ENCODE measurements at regions not wholly inside any gene's neighbourhood (a gene's known extent, or its start where the extent isn't known, plus 50 kb on each side); places are given as distances from the start of the nearest gene placed in this dataset.

DNA sequence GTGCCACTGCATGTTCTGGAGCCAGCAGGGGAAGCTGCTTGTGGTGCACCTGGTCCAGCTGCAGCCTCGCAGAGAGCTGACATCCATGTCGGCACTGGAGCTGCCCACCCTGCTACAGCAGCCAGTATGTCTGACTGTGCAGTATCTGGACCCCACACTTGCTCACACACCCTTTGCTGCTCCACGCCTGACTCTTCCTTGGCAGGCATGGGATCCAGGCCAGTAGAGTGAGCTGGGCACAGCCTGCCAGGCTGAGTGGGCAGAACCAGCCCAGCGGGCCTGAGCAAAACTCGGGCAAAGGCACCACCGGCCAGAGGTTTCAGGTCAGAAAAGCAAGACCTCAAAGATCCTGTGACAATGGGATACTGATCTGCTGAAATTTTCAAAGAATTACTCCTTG lies 690.1 kb downstream of the STPG2 start:
- no peak for DNase-seq

DNA sequence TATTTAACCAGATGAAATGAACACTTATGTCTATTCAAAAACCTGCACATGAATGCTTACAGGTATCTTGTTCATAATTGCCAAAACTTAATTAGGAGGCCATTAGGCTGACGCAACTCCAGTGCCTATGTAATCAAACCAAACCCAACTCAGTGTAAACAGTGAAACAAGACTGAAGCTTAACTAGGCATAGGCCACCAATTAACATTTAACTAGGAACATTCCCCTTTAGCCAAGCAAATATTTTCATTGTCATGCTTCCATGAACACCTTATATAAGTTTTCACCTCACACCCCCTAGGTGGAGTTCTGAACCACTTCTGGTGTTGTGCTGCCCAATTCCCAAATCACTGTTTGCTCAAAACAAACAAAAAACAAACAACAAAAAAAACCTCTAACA lies 686.0 kb downstream of the STPG2 start:
- no peak for DNase-seq

DNA sequence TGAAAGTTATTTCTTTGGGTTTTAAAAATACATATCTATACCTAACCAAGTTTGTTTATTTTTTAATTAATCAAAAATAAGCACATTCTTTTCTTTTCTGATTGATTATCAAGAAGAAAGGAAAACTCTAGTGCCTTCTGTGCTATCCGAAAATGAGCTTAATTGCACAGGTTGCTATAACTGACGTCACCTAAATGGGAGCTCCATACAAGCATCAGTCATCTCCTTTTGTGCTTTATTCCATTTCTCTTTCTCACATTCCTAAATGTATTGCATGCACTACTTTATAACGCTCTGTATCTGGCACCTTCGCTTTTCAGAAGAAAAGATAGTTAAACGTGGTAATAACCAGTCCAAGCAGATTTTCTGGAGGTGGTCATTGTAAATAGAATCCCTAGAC lies 675.0 kb downstream of the STPG2 start:
- no peak for DNase-seq

DNA sequence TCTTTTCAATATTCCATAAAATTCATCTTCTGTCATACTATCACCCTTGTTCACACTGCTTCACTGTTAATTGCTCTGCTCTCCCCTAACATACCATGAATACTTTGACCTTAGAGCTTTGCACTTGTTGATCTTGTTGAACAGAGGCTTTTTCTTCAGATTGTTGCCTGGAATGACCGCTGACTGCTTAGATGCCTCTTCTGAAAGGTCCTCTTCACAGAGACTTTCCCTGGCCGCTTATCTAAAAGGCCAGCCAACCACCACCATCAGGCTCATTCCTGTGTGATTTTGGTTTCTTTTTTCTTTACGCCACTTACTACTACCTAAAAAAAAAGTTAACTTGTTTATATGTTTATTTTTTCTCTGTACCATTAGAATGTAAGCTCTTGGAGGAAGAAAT lies 667.7 kb downstream of the STPG2 start:
- no peak for DNase-seq

DNA sequence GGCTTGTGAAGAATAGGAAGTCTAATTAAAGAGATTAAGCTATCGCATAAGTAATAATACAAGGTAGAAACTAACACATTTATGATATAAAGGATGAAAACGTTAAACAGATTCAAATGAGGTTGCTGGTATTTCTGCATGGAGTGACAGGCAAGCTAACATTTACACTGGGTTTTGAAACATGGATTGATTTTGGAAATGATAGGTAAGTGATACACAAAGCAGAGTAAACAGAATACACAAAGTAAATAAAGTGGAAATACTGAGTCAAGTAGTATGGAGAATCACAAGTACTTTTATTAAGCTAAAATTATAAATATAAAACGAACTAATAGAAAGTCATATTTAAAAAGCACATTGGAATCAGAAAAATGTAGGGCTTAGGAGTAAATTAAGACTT lies 665.3 kb downstream of the STPG2 start:
- DNase-seq = no peak

DNA sequence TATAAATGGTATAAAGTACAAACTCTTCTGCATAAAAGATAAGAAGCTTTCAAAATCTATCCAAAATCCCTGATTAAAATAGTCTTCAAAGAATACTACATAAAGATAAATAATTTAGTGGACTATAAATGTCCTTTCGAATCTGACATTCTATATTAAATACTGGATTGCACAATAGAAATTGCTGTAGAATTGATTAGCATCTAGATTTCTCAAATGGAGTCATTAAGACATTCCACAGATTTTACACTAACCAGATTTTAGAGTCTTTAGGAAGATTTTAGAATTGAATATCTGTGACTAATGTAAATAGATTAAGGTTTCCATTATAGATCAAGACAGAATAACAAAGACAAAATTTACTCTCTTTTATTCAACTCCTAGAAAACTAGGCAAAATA lies 663.9 kb downstream of the STPG2 start:
- no peak for DNase-seq

DNA sequence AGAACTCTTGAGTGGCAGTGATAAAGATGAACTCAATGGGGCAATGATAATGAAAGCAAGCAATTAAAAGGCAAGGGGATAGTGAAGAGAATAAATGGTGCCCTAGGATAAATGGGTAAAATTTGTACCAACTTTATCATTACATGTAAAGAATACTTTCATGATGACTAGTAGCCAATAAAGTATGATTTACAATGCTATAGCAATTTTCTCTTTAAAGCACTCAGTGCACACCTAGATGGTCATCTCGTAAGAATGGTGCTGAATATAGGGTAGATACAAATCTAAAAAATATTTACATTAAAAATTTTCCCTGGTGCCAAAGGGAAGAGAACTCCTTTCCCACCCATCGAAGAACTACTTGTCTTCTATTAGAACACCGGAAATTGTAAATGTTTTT lies 651.4 kb downstream of the STPG2 start:
- DNase-seq = no peak

DNA sequence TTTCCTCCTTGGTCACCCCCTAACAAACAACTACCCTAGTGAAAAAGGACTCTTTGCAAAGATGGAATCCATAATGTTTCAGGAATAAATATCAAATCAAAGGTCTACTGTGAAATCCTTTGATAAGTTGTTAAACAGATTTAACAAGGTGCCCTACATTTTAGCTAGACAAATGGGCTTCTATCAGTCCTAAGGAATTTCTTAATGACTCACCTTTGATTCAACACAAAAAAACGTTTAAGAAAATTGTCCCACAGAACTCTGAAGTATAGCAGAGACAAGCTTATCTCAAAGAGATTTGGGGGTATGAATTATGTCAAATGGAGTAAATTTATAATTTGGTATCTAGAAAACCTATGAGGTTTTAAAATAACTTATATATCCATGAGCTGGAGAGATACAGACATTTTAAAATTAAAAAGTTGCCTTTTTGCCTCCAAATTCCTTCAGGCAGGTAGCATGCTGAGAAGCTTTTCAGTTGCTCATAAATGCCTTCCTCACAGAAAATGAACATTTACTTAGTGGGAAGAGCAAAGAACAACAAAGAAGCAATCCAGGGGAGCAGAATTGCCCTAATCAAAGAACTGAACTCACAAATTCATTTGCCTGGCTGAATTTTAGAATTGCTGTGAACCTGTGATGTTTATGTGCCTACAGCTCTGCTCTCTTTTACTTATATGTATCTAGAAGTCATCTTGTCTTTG lies 649.3 kb downstream of the STPG2 start:
- no peak for DNase-seq

DNA sequence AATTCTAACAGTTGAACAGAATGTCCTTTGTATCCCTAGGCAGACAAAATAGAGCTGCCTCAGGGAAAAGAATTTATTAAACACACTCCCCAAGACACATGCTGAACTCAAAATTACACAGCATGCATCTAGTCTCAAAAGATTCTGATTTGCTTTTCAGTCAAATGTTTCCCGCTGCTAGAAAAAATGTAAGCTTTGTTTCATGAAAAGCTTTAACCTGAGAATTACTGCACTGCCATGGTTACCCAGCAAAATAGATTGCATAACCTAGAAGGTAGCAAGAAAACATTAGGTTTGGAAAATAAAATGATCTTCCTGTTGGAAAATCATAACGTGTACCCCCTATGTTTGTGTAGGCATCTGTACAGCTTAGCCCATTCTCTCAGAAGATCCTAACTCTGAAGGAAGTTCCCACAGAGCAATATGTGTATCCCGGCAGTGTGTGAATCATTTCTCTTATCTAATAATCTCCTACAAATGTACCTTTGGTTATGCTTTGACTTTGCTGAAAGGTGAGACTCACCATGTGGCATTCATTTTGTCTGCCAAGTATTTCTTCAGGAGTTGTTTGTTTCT lies 646.9 kb downstream of the STPG2 start:
- no peak for DNase-seq

DNA sequence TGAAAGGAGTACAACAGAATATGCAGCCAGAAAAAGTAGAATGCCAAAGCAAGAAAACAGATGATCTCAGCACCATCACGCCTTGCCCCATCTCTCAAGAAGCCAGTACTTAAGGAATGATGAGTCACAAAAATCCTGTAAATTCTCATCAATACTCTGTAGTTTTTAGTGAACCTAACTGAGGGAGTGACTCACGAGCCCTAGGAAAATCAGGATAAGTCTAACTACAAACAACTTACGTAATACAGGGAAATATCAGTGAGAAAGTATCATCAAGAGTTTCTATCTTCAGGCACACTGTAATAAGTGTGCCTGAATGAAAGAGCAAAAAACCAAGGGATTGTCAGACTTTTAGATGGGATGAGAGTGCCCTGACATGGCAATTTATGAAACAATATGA lies 644.4 kb downstream of the STPG2 start:
- DNase-seq = no peak

DNA sequence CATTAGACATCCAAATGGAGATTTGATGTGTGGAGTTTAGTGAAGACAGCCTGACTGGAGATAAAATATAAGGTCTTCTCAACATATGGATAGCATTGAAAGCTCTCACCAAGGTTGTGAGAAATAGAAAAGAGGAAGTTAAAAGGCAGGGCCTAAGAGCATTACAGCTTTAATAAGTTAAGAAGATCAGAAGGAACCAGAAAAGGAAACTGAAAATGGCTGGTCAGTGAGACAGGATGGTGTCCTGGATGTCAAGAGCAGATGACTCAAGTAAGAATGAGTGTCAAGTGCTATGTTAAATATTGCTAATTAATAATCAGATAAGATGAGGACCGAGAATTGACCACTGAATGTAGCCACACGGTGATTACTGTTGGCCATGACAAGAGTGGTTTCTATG lies 642.9 kb downstream of the STPG2 start:
- DNase-seq = no peak

DNA sequence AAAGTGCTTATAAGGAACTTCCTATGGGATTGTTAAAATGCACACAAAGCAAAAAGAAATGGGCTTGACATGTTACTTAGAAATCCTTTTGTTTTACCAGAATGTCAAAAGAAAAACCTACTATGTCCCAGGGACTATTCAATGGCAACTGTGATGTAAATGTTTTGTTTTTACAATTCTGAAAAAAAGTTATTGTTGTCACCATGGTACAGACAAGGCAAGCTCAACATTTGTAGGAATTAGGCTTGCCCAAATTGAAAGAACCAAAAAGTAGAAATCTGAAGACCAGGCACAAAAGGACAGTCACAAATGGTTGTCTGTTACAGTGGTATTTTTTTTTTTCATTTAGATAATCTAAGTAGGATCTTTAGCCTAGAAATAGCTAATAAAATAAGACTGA lies 638.6 kb downstream of the STPG2 start:
- no peak for DNase-seq

DNA sequence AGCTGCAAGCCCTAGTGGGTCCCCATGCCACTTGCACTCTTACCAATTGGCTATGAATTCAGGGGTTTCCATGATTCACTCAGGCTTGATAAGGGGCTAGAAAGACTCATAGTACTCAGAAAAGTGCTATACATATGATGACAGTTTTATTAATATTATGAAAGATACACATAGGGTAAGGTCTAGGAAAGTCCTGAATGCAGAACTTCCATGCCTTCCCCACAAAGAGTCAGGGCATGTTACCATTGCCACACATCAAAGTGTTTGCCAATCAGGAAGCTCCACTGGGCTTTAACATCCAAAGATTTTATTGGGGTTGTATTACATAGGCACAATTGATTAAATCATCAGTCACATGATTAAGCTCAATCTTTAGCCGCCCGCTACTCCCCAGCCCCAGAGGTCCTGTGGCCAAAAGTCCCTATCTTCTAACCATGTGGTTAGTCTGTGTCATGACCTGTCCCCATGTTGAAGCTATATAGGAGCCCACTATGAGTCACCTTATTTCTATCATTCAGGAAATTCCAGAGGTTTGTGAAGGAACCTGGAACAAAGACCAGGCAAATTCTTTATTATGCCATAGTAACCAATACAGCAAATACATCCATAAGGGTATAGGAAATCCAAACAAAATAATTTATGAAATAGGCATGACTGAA lies 635.6 kb downstream of the STPG2 start:
- DNase-seq = no peak

All from NCI-H1694 treated with DMSO at 0.1 percent for 48 hours (cell line).